ENCODE measurements at regions not wholly inside any gene's neighbourhood (a gene's known extent, or its start where the extent isn't known, plus 50 kb on each side); places are given as distances from the start of the nearest gene placed in this dataset.

DNA sequence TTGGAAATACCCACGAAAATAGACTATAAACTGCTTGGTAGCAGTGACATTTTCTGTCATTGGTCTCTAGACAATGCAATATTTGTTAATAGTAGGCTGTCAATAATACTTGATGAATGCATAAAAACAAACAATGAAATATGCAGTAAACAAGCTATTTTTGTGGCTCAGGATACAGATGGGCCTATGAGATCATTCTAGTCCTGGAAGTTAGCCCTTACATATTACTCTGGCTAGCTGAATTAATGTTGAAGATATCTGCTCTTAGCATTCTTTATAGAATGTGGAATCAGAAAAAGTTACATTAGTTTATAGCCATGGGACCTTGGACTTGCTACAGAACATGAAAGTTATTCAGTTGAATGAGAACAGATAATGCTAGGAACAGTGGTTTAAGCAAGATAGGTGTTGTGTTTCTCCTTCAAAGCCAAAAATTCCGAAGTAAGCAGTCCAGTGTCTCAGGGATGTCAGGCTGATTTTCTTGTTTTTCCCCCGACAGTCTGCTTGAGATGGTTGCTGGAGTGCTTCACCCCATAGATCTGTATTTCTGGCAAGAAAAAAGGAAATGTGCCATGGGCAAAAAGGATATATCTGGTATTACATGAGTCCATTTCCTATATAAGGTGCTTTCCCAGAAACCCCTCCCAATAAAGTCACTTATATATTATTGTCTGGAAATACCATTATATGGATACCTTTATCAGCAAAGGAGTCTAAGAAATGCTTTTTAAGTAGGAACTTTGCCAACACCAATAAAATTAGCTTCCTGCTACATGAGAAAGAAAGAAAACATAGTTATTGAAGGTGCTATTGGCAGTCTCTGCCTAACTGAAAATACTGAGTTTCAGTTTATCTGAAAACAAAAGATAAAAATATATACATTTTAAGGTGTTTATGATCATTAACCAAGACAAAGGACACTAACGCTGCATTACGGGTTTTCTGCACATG is 619.4 kb upstream of the ATP2B1 start:
- Histone ChIP-seq H3K4me1 (ENCODE audit: insufficient read depth, low read length) (no peaks in the 10 kb centered on the region), H3K4me3 (ENCODE audit: low read length) (no peak overlapping the region), H3K27me3 (ENCODE audit: insufficient read depth, low read length) (no peaks in the 10 kb centered on the region), H3K36me3 (ENCODE audit: insufficient read depth, low read length) (no peaks in the 10 kb centered on the region), H3K9me3 (ENCODE audit: low read length) (no peaks in the 10 kb centered on the region), H2AFZ (ENCODE audit: low read depth, low read length) (no peak overlapping the region)

DNA sequence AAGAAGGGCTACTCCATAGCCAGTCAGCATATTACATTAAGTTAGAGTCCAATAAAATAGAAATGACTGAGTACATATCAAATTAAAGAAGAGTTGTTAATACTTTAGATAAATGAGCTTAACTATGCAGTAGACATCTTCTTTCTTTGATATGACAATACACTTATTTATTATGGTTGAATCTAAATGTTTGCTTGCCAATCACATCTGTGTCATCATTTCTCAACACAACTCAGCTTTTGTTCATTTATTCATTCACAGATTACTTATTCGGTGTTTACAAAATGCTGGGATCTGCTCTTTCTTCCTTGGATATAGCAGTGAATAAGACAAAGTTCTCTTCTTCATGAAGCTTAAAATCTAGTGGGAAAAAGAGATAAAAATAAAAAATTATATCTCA is 614.6 kb upstream of the ATP2B1 start:
- H3K9me3 ChIP-seq (ENCODE audit: low read length) = no peaks in the 10 kb centered on the region
- H3K36me3 ChIP-seq (ENCODE audit: insufficient read depth, low read length) = no peaks in the 10 kb centered on the region
- H3K27me3 ChIP-seq (ENCODE audit: insufficient read depth, low read length) = no peaks in the 10 kb centered on the region
- H2AFZ ChIP-seq (ENCODE audit: low read depth, low read length) = no peak overlapping the region
- H3K4me3 ChIP-seq (ENCODE audit: low read length) = no peak overlapping the region
- H3K4me1 ChIP-seq (ENCODE audit: insufficient read depth, low read length) = no peaks in the 10 kb centered on the region

DNA sequence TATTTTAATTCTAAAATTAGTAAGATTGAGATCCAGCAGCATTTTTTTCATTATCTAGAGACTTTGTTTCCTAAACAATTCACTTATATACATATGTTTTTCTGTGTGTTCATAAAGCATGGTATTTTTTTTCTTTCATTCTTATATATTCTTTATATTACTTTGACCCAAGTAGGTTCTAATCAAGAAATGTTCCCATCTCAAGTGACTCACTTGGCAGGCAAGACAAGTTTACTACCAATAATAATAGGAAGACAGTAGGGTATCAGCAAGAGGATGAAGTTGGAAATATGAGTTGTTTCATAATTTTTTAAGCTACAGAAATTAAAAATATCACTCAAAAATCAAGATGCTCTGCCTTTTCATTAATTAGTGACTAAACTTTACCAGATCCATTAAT is 613.4 kb upstream of the ATP2B1 start:
- Histone ChIP-seq H3K9me3 (ENCODE audit: low read length) (no peaks in the 10 kb centered on the region), H2AFZ (ENCODE audit: low read depth, low read length) (no peak overlapping the region), H3K27me3 (ENCODE audit: insufficient read depth, low read length) (no peaks in the 10 kb centered on the region), H3K36me3 (ENCODE audit: insufficient read depth, low read length) (no peaks in the 10 kb centered on the region), H3K4me3 (ENCODE audit: low read length) (no peak overlapping the region), H3K4me1 (ENCODE audit: insufficient read depth, low read length) (no peaks in the 10 kb centered on the region)

DNA sequence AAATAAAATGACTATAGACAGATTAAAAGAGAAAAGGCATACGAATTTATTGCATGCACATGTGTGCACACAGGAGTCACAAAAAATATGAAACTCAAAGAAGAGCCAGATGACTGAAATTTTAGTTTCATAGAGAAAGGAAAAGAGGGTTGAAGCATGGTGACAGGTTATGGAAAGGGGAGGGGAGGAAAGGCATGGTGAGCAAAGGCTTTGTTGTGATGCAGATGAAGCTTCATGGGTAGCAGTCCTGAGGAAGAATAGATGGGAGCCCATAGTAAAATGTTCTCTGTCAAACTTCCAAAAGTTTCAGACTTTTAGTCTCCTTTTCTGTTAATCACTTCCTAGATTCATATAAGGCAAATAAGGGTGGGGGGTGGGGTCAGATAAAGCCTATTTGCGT is 612.7 kb upstream of the ATP2B1 start:
- Histone ChIP-seq H3K9me3 (ENCODE audit: low read length) (no peaks in the 10 kb centered on the region), H2AFZ (ENCODE audit: low read depth, low read length) (no peak overlapping the region)

DNA sequence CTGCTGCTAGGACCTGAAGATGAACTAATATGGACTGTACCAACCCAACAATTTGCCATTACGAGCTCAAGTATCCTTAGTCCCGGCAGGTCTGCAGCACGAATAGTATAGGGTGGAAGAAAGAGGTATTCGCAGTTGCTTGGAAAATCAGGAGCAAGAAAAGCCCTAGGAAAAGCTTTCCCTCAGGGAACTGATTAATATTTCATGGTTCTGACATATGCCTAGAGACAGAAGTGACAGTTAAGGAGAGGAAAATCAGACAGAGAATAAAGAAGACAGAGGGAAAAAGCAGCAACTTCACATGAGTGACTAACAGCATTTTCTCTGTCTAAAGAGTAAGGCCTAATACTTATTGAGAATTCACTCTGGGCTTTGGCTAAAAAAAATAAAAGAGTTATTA is 602.9 kb upstream of the ATP2B1 start:
- no peaks in the 10 kb centered on the region for H3K9me3 ChIP-seq (ENCODE audit: low read length)
- no peak overlapping the region for H2AFZ ChIP-seq (ENCODE audit: low read depth, low read length)
- no peak overlapping the region for H3K4me3 ChIP-seq (ENCODE audit: low read length)
- no peaks in the 10 kb centered on the region for H3K27me3 ChIP-seq (ENCODE audit: insufficient read depth, low read length)
- no peaks in the 10 kb centered on the region for H3K36me3 ChIP-seq (ENCODE audit: insufficient read depth, low read length)
- H3K4me1 ChIP-seq (ENCODE audit: insufficient read depth, low read length) = no peaks in the 10 kb centered on the region

More for the DNA sequence above, 612.7 kb upstream of the ATP2B1 start:
- Histone ChIP-seq H3K27me3 (ENCODE audit: insufficient read depth, low read length) (no peaks in the 10 kb centered on the region), H3K36me3 (ENCODE audit: insufficient read depth, low read length) (no peaks in the 10 kb centered on the region), H3K4me3 (ENCODE audit: low read length) (no peak overlapping the region), H3K4me1 (ENCODE audit: insufficient read depth, low read length) (no peaks in the 10 kb centered on the region)

DNA sequence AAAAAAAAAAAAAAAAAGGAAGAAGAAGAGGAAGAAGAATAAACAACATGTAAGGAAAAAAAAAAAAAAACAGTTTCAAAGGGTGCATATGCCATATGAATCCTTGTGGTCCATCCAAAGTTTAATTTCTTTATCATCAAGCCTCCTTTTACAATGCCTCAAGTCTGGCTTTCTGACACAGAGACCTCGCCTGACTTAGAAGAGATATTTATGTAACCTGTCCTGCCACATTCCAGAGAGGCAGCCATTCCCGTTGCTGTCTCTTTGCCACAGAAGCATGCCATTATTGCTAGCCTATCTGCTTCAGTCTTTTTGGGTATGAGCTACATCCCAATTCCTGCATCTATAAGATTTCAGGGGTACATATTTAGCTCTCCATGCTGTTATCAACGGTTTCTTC is 596.7 kb upstream of the ATP2B1 start:
- no peak overlapping the region for H2AFZ ChIP-seq (ENCODE audit: low read depth, low read length)
- H3K27me3 ChIP-seq (ENCODE audit: insufficient read depth, low read length) = no peaks in the 10 kb centered on the region
- H3K4me1 ChIP-seq (ENCODE audit: insufficient read depth, low read length) = no peaks in the 10 kb centered on the region
- no peak overlapping the region for H3K4me3 ChIP-seq (ENCODE audit: low read length)
- no peaks in the 10 kb centered on the region for H3K36me3 ChIP-seq (ENCODE audit: insufficient read depth, low read length)
- no peaks in the 10 kb centered on the region for H3K9me3 ChIP-seq (ENCODE audit: low read length)

DNA sequence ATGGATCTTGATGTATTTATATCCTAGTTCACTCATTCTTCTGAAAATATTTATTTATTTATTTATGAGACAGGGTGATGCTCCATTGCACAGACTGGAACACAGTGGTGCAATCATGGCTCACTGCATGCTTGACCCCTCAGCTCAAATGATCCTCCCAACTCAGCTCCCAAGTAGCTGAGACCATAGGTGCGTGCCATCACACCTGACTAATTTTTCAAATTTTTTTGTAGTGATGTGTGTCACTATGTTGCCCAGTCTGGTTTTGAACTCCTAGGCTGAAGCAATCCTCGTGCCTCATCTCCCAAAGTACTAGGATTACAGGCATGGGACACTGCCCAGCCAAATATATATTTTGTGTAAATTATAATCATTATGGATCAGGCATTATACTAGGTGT is 595.6 kb upstream of the ATP2B1 start:
- Histone ChIP-seq H3K4me3 (ENCODE audit: low read length) (no peak overlapping the region), H3K27me3 (ENCODE audit: insufficient read depth, low read length) (no peaks in the 10 kb centered on the region), H3K9me3 (ENCODE audit: low read length) (no peaks in the 10 kb centered on the region), H2AFZ (ENCODE audit: low read depth, low read length) (no peak overlapping the region), H3K4me1 (ENCODE audit: insufficient read depth, low read length) (no peaks in the 10 kb centered on the region), H3K36me3 (ENCODE audit: insufficient read depth, low read length) (no peaks in the 10 kb centered on the region)

DNA sequence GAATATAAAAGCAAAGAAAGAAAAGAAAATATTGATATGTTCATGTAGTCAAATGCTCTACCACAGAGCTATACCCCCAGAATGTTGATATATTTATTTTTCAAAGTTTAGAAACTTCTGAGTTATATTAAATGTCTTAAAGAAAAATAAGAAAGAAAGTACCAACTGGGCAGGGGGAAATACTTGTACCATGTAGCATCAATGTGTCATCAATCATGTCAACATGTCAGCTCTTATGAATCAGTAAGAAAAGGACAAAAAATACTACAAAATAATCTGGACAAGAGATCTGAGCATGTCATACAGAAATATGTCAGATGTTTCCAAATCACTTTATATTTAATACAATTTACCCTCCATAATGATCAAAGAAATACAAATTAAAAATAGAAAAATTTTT is 595.1 kb upstream of the ATP2B1 start:
- Histone ChIP-seq H3K36me3 (ENCODE audit: insufficient read depth, low read length) (no peaks in the 10 kb centered on the region), H3K4me1 (ENCODE audit: insufficient read depth, low read length) (no peaks in the 10 kb centered on the region), H3K9me3 (ENCODE audit: low read length) (no peaks in the 10 kb centered on the region), H2AFZ (ENCODE audit: low read depth, low read length) (no peak overlapping the region), H3K27me3 (ENCODE audit: insufficient read depth, low read length) (no peaks in the 10 kb centered on the region), H3K4me3 (ENCODE audit: low read length) (no peak overlapping the region)

DNA sequence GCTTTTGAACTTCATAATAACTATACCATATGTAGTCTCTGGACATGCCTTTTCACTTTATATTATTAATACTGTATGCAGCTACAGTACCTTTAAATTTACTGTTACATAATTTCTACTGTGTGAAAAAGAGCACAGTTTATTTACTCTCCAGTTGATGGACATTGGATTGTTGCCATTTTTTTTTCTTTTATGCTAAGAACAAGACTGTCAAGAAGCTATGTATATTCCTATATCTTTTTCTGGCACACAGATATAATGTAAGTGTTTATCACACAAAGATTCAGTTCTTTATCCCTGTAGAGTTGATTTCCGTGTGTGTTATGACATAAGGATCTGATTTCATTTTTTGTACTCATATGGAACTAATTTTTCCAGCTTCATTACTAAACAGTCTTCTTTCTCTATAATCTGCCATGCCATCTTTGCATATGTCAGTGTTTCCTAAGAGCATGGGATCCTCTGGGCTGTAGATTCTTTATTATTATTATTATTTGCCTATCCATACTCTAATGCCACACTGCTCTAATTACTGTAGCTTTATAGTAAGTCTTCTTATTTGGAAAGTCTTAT is 593.0 kb upstream of the ATP2B1 start:
- H3K36me3 ChIP-seq (ENCODE audit: insufficient read depth, low read length) = no peaks in the 10 kb centered on the region
- no peak overlapping the region for H2AFZ ChIP-seq (ENCODE audit: low read depth, low read length)
- H3K4me3 ChIP-seq (ENCODE audit: low read length) = no peak overlapping the region
- H3K9me3 ChIP-seq (ENCODE audit: low read length) = no peaks in the 10 kb centered on the region
- no peaks in the 10 kb centered on the region for H3K4me1 ChIP-seq (ENCODE audit: insufficient read depth, low read length)
- no peaks in the 10 kb centered on the region for H3K27me3 ChIP-seq (ENCODE audit: insufficient read depth, low read length)

DNA sequence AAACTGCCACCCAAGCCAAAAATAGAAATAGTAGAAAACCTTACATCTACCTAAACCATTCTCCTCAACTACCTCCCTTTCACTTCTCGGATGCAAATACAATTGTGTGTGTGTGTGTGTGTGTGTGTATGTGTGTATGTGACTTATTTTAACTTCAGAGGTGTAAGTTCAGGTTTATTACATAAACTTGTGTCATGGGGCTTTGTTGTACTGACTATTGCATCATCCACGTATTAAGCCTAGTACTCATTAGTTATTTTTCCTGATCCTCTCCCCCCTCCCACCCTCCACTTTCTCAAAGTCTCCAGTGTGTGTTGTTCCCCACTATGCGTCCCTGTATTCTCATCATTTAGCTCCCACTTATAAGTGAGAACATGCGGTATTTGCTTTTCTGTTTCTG is 592.5 kb upstream of the ATP2B1 start:
- H2AFZ ChIP-seq (ENCODE audit: low read depth, low read length) = no peak overlapping the region

DNA sequence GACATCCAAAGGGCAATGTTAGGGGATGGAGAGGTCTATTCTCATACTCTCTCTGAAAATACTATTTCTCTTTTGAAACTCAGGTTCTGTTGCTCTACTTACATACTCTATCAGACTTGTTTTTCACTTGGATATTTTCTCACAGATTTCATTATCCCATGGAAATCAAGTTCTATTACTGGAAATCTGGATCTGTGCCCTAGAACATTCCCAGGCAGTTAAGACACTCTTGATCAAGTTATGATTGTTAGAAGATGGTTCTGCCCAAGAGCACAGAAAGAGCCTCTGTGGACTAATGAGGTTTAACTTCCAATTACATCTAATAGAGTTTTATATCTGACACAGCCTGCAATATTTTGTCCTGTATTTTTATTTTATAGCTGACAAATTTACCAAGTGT is 591.0 kb upstream of the ATP2B1 start:
- H3K4me1 ChIP-seq (ENCODE audit: insufficient read depth, low read length) = no peaks in the 10 kb centered on the region
- no peak overlapping the region for H3K4me3 ChIP-seq (ENCODE audit: low read length)
- H3K27me3 ChIP-seq (ENCODE audit: insufficient read depth, low read length) = no peaks in the 10 kb centered on the region
- H3K36me3 ChIP-seq (ENCODE audit: insufficient read depth, low read length) = no peaks in the 10 kb centered on the region
- H2AFZ ChIP-seq (ENCODE audit: low read depth, low read length) = no peak overlapping the region
- no peaks in the 10 kb centered on the region for H3K9me3 ChIP-seq (ENCODE audit: low read length)

More for the DNA sequence above, 592.5 kb upstream of the ATP2B1 start:
- no peaks in the 10 kb centered on the region for H3K27me3 ChIP-seq (ENCODE audit: insufficient read depth, low read length)
- no peaks in the 10 kb centered on the region for H3K36me3 ChIP-seq (ENCODE audit: insufficient read depth, low read length)
- no peaks in the 10 kb centered on the region for H3K4me1 ChIP-seq (ENCODE audit: insufficient read depth, low read length)
- no peaks in the 10 kb centered on the region for H3K9me3 ChIP-seq (ENCODE audit: low read length)
- H3K4me3 ChIP-seq (ENCODE audit: low read length) = no peak overlapping the region

DNA sequence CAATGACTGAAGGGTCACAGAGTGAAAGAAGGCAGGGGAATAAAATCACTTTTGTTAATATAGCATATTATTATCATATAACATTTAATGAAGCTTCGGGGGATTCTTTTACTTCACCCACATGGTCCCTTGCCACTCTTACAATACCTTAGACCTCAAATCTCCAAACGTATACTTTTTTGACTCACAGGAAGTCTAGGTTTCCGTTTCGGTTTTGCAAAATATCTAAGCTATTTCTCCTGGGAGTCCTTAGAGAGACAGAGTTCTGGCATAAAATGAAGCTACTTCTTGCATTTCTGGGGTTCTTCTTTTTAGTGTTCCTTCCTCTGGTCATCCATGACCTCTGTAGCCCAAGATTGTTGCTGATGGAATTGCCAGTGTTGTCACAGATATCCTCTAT is 590.5 kb upstream of the ATP2B1 start:
- Histone ChIP-seq H3K4me3 (ENCODE audit: low read length) (no peak overlapping the region), H3K4me1 (ENCODE audit: insufficient read depth, low read length) (no peaks in the 10 kb centered on the region), H2AFZ (ENCODE audit: low read depth, low read length) (no peak overlapping the region), H3K9me3 (ENCODE audit: low read length) (no peaks in the 10 kb centered on the region), H3K27me3 (ENCODE audit: insufficient read depth, low read length) (no peaks in the 10 kb centered on the region), H3K36me3 (ENCODE audit: insufficient read depth, low read length) (no peaks in the 10 kb centered on the region)

DNA sequence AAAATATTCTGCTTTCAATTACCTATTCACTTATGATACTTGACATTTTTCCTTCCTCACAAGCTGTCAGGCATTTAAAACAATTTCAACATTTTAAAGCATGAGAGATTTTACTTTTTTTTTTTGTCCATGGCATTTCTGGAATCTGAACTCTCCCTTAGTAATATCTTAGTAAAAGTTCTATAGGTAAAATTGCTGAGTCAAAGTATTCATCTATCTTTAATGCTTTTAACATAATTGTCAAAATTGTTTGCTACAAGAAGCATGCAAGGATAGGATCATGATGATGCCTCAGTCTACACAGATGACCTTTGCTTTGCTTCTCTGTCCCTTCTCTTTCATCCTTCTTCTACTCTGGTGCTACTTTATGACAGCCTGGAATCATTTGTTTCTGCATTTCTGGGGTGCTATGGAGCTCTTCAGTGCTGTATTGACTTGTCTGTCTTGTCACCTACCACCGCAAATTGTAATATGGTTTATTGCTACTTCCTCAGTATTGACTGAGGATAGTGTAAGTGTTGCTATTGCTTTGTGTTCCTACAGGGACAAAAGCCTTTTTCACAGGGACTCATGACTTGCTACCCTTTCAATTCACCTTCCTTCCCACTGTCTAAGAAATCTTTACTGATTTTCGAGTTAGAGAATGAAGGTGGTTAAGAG is 589.8 kb upstream of the ATP2B1 start:
- Histone ChIP-seq H3K27me3 (ENCODE audit: insufficient read depth, low read length) (no peaks in the 10 kb centered on the region), H2AFZ (ENCODE audit: low read depth, low read length) (no peak overlapping the region), H3K4me3 (ENCODE audit: low read length) (no peak overlapping the region), H3K36me3 (ENCODE audit: insufficient read depth, low read length) (no peaks in the 10 kb centered on the region), H3K4me1 (ENCODE audit: insufficient read depth, low read length) (no peaks in the 10 kb centered on the region), H3K9me3 (ENCODE audit: low read length) (no peaks in the 10 kb centered on the region)

Measured in neuron (in vitro differentiated cells).